IMR-90 (cell line): ENCODE measurements at regions not wholly inside any gene's neighbourhood (a gene's known extent, or its start where the extent isn't known, plus 50 kb on each side); places are given as distances from the start of the nearest gene placed in this dataset.

Source experiments
- CEBPB ChIP-seq: IDR thresholded peaks from 2 replicates; pipeline ENCODE4 v1.6.1; 2012; ENCODE audit warnings: low read depth, low read length, improper control_type of control experiment
- POLR2A ChIP-seq: IDR thresholded peaks from 2 replicates; pipeline ENCODE4 v1.6.1; 2012; ENCODE audit warnings: mild to moderate bottlenecking, low read depth, low read length
- RAD21 ChIP-seq: IDR thresholded peaks from 2 replicates; pipeline ENCODE4 v1.6.1; 2012; ENCODE audit warnings: low read length, improper control_type of control experiment
- TF ChIP-seq, protein P1 (sequence below): conservative IDR thresholded peaks from 2 replicates; pipeline ENCODE4 v1.5.1; 2012; ENCODE audit warnings: mild to moderate bottlenecking, low read depth, low read length, improper control_type of control experiment

DNA sequence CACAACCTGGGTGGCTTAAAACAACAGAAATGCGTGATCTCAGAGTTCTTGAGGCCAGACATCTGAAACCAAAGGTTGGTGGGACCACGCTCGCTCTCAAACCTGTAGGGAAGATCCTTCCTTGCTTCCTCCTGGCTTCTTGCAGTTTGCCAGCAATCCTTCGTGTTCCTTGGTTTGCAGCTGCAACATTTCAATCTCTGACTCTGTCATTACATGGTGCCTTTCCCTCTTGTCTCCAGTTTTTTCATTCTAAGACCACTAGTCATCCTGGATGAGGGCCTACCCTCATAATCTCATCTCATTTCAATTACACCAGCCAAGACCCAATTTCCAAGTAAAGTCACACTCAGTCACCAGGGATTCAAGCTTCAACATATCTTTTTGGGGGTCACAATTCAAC lies 388.0 kb downstream of the GPM6A start:
- TF ChIP-seq, protein P1, sequence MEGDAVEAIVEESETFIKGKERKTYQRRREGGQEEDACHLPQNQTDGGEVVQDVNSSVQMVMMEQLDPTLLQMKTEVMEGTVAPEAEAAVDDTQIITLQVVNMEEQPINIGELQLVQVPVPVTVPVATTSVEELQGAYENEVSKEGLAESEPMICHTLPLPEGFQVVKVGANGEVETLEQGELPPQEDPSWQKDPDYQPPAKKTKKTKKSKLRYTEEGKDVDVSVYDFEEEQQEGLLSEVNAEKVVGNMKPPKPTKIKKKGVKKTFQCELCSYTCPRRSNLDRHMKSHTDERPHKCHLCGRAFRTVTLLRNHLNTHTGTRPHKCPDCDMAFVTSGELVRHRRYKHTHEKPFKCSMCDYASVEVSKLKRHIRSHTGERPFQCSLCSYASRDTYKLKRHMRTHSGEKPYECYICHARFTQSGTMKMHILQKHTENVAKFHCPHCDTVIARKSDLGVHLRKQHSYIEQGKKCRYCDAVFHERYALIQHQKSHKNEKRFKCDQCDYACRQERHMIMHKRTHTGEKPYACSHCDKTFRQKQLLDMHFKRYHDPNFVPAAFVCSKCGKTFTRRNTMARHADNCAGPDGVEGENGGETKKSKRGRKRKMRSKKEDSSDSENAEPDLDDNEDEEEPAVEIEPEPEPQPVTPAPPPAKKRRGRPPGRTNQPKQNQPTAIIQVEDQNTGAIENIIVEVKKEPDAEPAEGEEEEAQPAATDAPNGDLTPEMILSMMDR: no peak
- TF ChIP-seq RAD21: no peak
- TF ChIP-seq POLR2A: no peak
- TF ChIP-seq CEBPB: no peak
